ENCODE measurements at regions not wholly inside any gene's neighbourhood (a gene's known extent, or its start where the extent isn't known, plus 50 kb on each side); places are given as distances from the start of the nearest gene placed in this dataset.

- TF ChIP-seq, protein P1, sequence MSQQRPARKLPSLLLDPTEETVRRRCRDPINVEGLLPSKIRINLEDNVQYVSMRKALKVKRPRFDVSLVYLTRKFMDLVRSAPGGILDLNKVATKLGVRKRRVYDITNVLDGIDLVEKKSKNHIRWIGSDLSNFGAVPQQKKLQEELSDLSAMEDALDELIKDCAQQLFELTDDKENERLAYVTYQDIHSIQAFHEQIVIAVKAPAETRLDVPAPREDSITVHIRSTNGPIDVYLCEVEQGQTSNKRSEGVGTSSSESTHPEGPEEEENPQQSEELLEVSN (IDR thresholded peaks at IDR 0.05; ENCODE audit: borderline replicate concordance, low read depth): no peak
- TF ChIP-seq RAD21 (conservative IDR thresholded peaks at IDR 0.05 in 1 of 2, IDR thresholded peaks at IDR 0.05 in 1 of 2) (no peak), RCOR1 (IDR thresholded peaks at IDR 0.05; ENCODE audit: low read depth, low read length) (no peak), MYC (IDR thresholded peaks at IDR 0.05; ENCODE audit: borderline replicate concordance, low read length) (no peak)
Observed at GRCh38 chr5:33198836-33199235, 241.9 kb upstream of the TARS1 start (continued).

DNA sequence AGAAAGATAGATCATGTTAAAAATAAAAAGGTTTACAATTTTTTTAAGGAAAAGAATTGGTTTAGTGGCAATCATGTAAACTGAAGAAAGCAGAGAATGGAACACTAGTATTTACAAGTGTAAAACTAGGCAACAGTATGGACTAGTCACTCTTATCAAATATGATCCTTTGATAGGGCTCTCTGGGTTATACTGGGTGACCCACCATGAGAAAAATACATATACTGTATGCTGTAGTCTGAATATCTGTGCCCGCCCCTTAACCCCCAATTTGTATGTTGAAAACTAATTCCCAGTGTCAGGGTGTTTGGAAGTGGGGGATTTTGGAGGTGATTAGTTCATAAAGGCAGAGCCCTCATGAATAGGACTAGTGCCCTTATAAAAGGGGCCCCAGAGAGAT, 236.8 kb upstream of the TARS1 start:
- TF ChIP-seq ZSCAN20 (CRISPR knock-in tag; IDR thresholded peaks at IDR 0.05) (no peak), USF2 (IDR thresholded peaks at IDR 0.05) (no peak), CBX2 (IDR thresholded peaks at IDR 0.05; ENCODE audit: borderline replicate concordance, low read depth) (no peak), RCOR1 (IDR thresholded peaks at IDR 0.05; ENCODE audit: low read depth, low read length) (no peak), POLR2AphosphoS2 (conservative IDR thresholded peaks at IDR 0.05; ENCODE audit: low read length) (no peak), RARB (CRISPR knock-in tag; IDR thresholded peaks at IDR 0.05) (no peak), CEBPB (IDR thresholded peaks at IDR 0.05) (no peak), EHF (CRISPR knock-in tag; IDR thresholded peaks at IDR 0.05) (no peak), EHMT2 (IDR thresholded peaks at IDR 0.05; ENCODE audit: low read depth) (no peak), MAFK (IDR thresholded peaks at IDR 0.05; ENCODE audit: partially characterized antibody) (no peak), POLR2A (IDR thresholded peaks at IDR 0.05; ENCODE audit: low read length) (no peak), KDM1A (IDR thresholded peaks at IDR 0.05; ENCODE audit: low read depth) (no peak), FOSL2 (IDR thresholded peaks at IDR 0.05) (no peak), FOSL2 (CRISPR knock-in tag; IDR thresholded peaks at IDR 0.05) (no peak), KDM5A (IDR thresholded peaks at IDR 0.05) (no peak), RAD21 (conservative IDR thresholded peaks at IDR 0.05 in 1 of 2, IDR thresholded peaks at IDR 0.05 in 1 of 2) (no peak)
- TF ChIP-seq, protein P2, sequence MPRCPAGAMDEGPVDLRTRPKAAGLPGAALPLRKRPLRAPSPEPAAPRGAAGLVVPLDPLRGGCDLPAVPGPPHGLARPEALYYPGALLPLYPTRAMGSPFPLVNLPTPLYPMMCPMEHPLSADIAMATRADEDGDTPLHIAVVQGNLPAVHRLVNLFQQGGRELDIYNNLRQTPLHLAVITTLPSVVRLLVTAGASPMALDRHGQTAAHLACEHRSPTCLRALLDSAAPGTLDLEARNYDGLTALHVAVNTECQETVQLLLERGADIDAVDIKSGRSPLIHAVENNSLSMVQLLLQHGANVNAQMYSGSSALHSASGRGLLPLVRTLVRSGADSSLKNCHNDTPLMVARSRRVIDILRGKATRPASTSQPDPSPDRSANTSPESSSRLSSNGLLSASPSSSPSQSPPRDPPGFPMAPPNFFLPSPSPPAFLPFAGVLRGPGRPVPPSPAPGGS (IDR thresholded peaks at IDR 0.05): no peak
- TF ChIP-seq, protein P1 (IDR thresholded peaks at IDR 0.05; ENCODE audit: borderline replicate concordance, low read depth): no peak
- H3K4me2 ChIP-seq: no peak overlapping the region
- ATAC-seq (no peak), DNase-seq (ENCODE audit: low read depth in 1 of 2, low spot score in 1 of 2) (no peak), FAIRE-seq (no peak)
- no peaks in the 10 kb centered on the region for H3K9me3 ChIP-seq
- 56% methylated on average over 1 of the region's 1 CpG for WGBS (ENCODE audit: missing lambda C conversion rate)
- POLR2A ChIA-PET: no interaction called here
- peaks cover 10% of the 10 kb centered on the region; the same call in 1 of the 3 replicates for H3K4me1 ChIP-seq
- CTCF ChIA-PET: interaction anchor here (1.0 kb wide), 1 partner anchor 9 kb away, joined by 3 read pairs; no protein-coding TSS in a partner anchor
- H3K27ac ChIP-seq: no peak overlapping the region
- no peak overlapping the region for H3K4me3 ChIP-seq

DNA sequence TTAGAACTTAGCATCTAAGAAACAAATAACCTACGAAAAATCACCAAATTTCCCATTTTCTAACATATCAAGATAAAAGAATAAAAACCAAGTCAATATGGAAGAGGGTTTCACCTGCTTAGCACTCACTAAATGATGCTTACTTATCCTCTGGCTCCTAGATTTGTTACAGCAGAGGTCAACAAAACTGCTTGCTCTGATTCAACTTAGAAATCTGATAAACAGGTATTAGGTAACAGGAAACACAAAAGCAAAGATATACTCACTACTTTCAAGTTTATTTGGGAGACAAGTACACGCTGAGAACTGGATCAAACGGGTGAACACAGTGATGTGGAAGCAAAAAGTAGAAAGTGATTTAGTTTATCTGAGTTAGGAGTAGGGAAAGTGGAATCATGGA, 235.7 kb upstream of the TARS1 start:
- Histone ChIP-seq H3K27ac (no peak overlapping the region), H3K4me2 (no peak overlapping the region), H3K4me1 (peaks cover 10% of the 10 kb centered on the region; the same call in 1 of the 3 replicates), H3K4me3 (no peak overlapping the region), H3K9me3 (no peaks in the 10 kb centered on the region)
- CTCF ChIA-PET: no interaction called here
- 56% methylated on average over 3 of the region's 3 CpGs for WGBS (ENCODE audit: missing lambda C conversion rate)
- no peak for ATAC-seq
- no peak for FAIRE-seq
- POLR2A ChIA-PET: no interaction called here
- DNase-seq (ENCODE audit: low read depth in 1 of 2, low spot score in 1 of 2): no peak
- TF ChIP-seq TFCP2L1 (CRISPR knock-in tag; IDR thresholded peaks at IDR 0.05): no peak
- no peak for TF ChIP-seq MAX (IDR thresholded peaks at IDR 0.05)
- no peak for TF ChIP-seq HMGXB4 (CRISPR knock-in tag; IDR thresholded peaks at IDR 0.05; ENCODE audit: borderline replicate concordance)
- no peak for TF ChIP-seq POLR2AphosphoS2 (conservative IDR thresholded peaks at IDR 0.05; ENCODE audit: low read length)

All from A549 (cell line).